Tibial nerve (tissue), 4 donors: ENCODE measurements at regions not wholly inside any gene's neighbourhood (a gene's known extent, or its start where the extent isn't known, plus 50 kb on each side); places are given as distances from the start of the nearest gene placed in this dataset.
A peak's percentile ranks its signal among the peaks of the same experiment; 100 is the strongest.
"Not testable (repeated sequence)": the region's sequence is repeated elsewhere in the genome, so short reads cannot be mapped to it uniquely, and the experiment has no call there.

ENCODE experiments used
- DNase-seq, 2 donors: peaks; one replicate each; pipeline ENCODE4 v3.0.0-alpha.2; 2019; ENCODE audit warnings: low spot score in 2 of 2
- H3K27ac ChIP-seq, 4 donors: fragments of 200-600 bp; sonication (generic) in 3 of 4; one replicate each; pipeline ENCODE4 v1.5.1; 2017 to 2019; ENCODE audit warnings: mild to moderate bottlenecking in 1 of 4
- H3K27me3 ChIP-seq, 2 donors: fragments of 200-600 bp; sonication (generic) in 1 of 2; one replicate each; pipeline versions ENCODE4 v1.5.1 to v1.6.0; 2017 to 2019
- H3K36me3 ChIP-seq, 3 donors: fragments of 200-600 bp; sonication (generic); one replicate each; pipeline ENCODE4 v1.5.1; 2018 to 2019
- H3K4me1 ChIP-seq, 4 donors: fragments of 200-600 bp; sonication (generic) in 3 of 4; one replicate each; pipeline ENCODE4 v1.5.1; 2017 to 2019
- H3K4me3 ChIP-seq, 4 donors: fragments of 200-600 bp; sonication (generic) in 3 of 4; one replicate each; pipeline ENCODE4 v1.5.1; 2017 to 2019; ENCODE audit warnings: mild to moderate bottlenecking in 1 of 4, moderate library complexity in 1 of 4
- H3K9me3 ChIP-seq, 4 donors: fragments of 200-600 bp; sonication (generic) in 3 of 4; one replicate each; pipeline ENCODE4 v1.5.1; 2017 to 2019
- EP300 ChIP-seq, 2 donors: sonication (generic); formaldehyde crosslinking; IDR thresholded peaks; one replicate each; pipeline ENCODE4 v1.6.1; 2017; ENCODE audit warnings: antibody characterized with exemption in 2 of 2, mild to moderate bottlenecking in 1 of 2
- POLR2A ChIP-seq, 2 donors: fragments of 450-650 bp; IDR thresholded peaks; one replicate each; pipeline ENCODE4 v1.6.1; 2017; ENCODE audit warnings: antibody characterized with exemption in 2 of 2, mild to moderate bottlenecking in 2 of 2, moderate library complexity in 2 of 2
- WGBS, 2 donors: methylation state at CpG; one replicate each; pipeline ENCODE4 v1.1.5; 2018; 5-methylcytosine and 5-hydroxymethylcytosine counted together
- TF ChIP-seq, protein P1 (sequence below), 5 experiments: fragments of 200-600 bp in 3 of 5; fragments of 450-650 bp in 2 of 5; sonication (generic) in 3 of 5; IDR thresholded peaks; one replicate each; pipeline ENCODE4 v1.5.1; 2016 to 2019; ENCODE audit warnings: antibody characterized with exemption in 5 of 5, mild to moderate bottlenecking in 3 of 5, moderate library complexity in 2 of 5

DNA sequence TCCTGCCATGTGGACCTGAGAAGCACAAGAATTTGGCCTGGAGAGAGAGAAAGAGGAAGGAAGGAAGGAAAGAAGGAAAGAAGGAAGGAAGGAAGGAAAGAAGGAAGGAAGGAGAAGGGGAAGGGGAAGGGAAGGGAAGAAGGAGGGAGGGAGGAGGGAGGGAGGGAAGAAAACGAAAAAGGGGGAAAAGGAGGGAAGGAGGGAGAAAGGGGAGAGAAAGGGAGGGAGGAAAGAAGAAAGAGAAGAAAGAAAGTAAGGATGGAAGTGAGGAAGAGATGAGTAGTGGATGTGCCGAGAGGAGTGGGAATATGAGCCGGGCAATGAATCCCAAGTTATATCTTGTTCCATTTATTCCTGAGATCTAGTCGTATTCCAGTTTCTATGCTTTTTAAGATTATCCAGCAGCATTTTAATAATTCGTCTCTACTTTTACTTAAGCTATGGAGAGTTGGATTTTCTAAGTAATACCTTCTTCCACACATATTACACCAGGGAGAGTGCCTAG, 247.8 kb downstream of the TDRD15 start:
- TF ChIP-seq, protein P1, sequence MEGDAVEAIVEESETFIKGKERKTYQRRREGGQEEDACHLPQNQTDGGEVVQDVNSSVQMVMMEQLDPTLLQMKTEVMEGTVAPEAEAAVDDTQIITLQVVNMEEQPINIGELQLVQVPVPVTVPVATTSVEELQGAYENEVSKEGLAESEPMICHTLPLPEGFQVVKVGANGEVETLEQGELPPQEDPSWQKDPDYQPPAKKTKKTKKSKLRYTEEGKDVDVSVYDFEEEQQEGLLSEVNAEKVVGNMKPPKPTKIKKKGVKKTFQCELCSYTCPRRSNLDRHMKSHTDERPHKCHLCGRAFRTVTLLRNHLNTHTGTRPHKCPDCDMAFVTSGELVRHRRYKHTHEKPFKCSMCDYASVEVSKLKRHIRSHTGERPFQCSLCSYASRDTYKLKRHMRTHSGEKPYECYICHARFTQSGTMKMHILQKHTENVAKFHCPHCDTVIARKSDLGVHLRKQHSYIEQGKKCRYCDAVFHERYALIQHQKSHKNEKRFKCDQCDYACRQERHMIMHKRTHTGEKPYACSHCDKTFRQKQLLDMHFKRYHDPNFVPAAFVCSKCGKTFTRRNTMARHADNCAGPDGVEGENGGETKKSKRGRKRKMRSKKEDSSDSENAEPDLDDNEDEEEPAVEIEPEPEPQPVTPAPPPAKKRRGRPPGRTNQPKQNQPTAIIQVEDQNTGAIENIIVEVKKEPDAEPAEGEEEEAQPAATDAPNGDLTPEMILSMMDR (IDR thresholded peaks at IDR 0.05): no peak
- TF ChIP-seq POLR2A (IDR thresholded peaks at IDR 0.05): no peak
- TF ChIP-seq EP300 (IDR thresholded peaks at IDR 0.05): no peak

DNA sequence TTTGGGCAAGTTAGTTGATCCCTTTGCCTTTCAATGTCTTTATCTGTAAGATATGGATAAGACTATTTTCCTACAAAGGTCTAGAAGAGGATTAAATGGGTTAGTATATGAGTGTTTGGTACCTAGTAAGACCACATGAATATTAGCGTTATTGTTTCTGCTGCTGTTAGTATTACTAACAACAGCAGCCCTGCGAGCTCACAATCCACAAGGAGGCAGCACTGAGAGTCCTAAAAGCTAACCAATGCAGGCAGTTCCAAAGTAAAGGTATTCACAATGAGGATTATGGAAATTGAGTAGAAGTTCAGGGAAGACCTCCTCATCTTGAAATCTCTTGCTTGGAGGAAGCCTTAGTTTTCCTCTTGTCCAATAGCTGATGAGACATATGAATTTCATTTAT, 248.9 kb downstream of the TDRD15 start:
- no peak overlapping the region for H3K4me3 ChIP-seq
- no peak for DNase-seq
- whole genome bisulfite sequencing, 2 donors: 66 to 74% methylated on average over 2 of the region's 2 CpGs
- H3K36me3 ChIP-seq: no peaks in the 10 kb centered on the region
- H3K9me3 ChIP-seq: no peaks in the 10 kb centered on the region
- H3K27me3 ChIP-seq: no peaks in the 10 kb centered on the region
- H3K27ac ChIP-seq: no peak overlapping the region
- TF ChIP-seq POLR2A (IDR thresholded peaks at IDR 0.05): no peak
- no peak for TF ChIP-seq EP300 (IDR thresholded peaks at IDR 0.05)
- TF ChIP-seq, protein P1 (IDR thresholded peaks at IDR 0.05): no peak
- H3K4me1 ChIP-seq: no peaks in the 10 kb centered on the region

More for the DNA sequence above, 247.8 kb downstream of the TDRD15 start:
- H3K4me1 ChIP-seq: no peaks in the 10 kb centered on the region
- no peak overlapping the region for H3K27ac ChIP-seq
- no peak overlapping the region for H3K4me3 ChIP-seq
- no peaks in the 10 kb centered on the region for H3K36me3 ChIP-seq
- no peaks in the 10 kb centered on the region for H3K27me3 ChIP-seq
- WGBS, 2 donors: 85 to 86% methylated on average over 5 of the region's 5 CpGs
- DNase-seq: no peak
- no peaks in the 10 kb centered on the region for H3K9me3 ChIP-seq

DNA sequence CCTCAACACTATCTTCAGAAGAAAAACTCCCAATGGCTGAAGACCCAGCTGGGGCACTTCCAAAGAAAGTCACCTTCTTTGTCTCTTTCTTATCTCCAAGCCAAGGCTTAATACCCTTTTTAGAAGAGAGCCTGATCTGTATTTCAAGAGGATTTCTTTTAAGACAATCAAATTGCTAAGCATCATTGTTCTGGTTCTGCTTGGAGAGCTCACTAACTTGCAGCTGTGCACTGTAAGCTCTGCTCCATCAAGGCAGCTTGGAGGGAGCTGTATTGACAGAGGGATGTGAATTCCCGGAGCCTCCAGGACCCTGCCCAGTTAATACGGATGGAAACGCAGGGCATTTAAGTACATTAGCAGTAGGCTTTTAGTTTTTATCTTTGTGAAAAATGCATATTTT, 253.1 kb downstream of the TDRD15 start:
- no peaks in the 10 kb centered on the region for H3K9me3 ChIP-seq
- H3K27ac ChIP-seq: no peak overlapping the region
- no peaks in the 10 kb centered on the region for H3K36me3 ChIP-seq
- no peak for DNase-seq
- no peaks in the 10 kb centered on the region for H3K27me3 ChIP-seq
- no peaks in the 10 kb centered on the region for H3K4me1 ChIP-seq
- no peak for TF ChIP-seq EP300 (IDR thresholded peaks at IDR 0.05)
- WGBS, 2 donors: 79 to 88% methylated on average over 3 of the region's 3 CpGs
- H3K4me3 ChIP-seq: no peak overlapping the region

DNA sequence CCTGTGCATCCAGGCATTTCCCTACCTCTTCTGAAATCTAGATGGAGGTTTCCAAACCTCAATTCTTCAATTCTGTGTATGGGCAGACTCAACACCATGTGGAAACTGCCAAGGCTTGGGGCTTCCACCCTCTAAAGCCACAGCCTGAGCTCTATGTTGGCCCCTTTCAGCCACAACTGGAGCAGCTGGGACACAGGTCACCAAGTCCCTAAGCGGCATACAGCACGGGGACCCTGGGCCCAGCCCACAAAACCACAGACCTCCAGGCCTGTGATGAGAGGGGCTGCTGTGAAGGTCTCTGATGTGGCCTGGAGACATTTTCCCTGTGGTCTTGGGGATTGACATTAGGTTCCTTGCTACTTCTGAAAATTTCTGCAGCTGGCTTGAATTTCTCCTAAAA, 255.4 kb downstream of the TDRD15 start:
- no peaks in the 10 kb centered on the region for H3K36me3 ChIP-seq
- TF ChIP-seq POLR2A (IDR thresholded peaks at IDR 0.05) (no peak), EP300 (IDR thresholded peaks at IDR 0.05) (no peak)
- TF ChIP-seq, protein P1 (IDR thresholded peaks at IDR 0.05): no peak
- no peak overlapping the region for H3K27ac ChIP-seq
- WGBS, 2 donors: 75 to 76% methylated on average over 2 of the region's 2 CpGs
- no peaks in the 10 kb centered on the region for H3K27me3 ChIP-seq
- DNase-seq: no peak
- H3K4me3 ChIP-seq: no peak overlapping the region
- H3K4me1 ChIP-seq: peaks cover 0 to 8% (median 0%) of the 10 kb centered on the region in 4 donors
- no peaks in the 10 kb centered on the region for H3K9me3 ChIP-seq

DNA sequence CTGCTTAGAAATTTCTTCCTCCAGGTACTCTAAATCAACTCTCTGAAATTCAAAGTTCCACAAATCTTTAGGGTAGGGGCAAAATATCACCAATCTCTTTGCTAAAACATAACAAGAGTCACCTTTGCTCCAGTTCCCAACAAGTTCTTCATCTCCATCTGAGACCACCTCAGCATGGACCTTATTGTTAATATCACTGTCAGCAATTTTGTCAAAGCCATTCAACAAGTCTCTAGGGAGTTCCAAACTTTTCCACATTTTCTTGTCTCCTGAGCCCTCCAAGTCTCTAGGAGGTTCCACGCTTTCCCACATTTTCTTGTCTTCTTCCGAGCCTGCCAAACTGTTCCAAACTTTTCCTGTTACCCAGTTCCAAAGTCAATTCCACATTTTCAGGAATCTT, 255.9 kb downstream of the TDRD15 start:
- H3K9me3 ChIP-seq, H3K4me1 ChIP-seq, DNase-seq, H3K27me3 ChIP-seq, H3K4me3 ChIP-seq, H3K27ac ChIP-seq, H3K36me3 ChIP-seq: not testable (repeated sequence)
- WGBS, 2 donors: 89 to 93% methylated on average over 2 of the region's 2 CpGs

DNA sequence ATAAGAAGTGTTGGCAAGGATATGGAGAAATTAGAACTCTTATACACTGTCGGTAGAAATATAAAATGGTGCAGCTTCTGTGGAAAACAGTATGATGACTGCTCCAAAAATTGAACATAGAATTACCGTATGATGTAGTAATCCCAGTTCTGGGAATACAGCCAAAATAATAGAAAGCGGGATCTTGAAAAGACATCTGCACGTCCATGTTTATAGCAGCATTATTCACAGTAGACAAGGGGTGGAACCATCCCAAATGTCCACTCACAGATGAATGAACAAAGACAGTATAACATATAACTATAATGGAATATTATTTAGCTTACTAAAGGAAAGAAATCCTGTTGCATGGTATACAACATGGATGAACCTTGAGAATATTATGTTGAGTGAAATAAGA, 257.7 kb downstream of the TDRD15 start:
- Histone ChIP-seq H3K4me3 (no peak overlapping the region), H3K9me3 (no peaks in the 10 kb centered on the region), H3K36me3 (no peaks in the 10 kb centered on the region), H3K27ac (peak overlapping the region in 1 of 4 donors; percentile 64), H3K27me3 (no peaks in the 10 kb centered on the region), H3K4me1 (peaks cover 0 to 8% (median 0%) of the 10 kb centered on the region in 4 donors)
- 13 to 22% methylated on average over 4 of the region's 4 CpGs for WGBS, 2 donors
- TF ChIP-seq EP300 (IDR thresholded peaks at IDR 0.05) (peak in 1 of 2 donors; percentile 34), POLR2A (IDR thresholded peaks at IDR 0.05) (no peak)
- no peak for DNase-seq
